NCI-H1105 (cell line): ENCODE measurements at regions not wholly inside any gene's neighbourhood (a gene's known extent, or its start where the extent isn't known, plus 50 kb on each side); places are given as distances from the start of the nearest gene placed in this dataset.
"Not testable (repeated sequence)": the region's sequence is repeated elsewhere in the genome, so short reads cannot be mapped to it uniquely, and the experiment has no call there.

Experiments used
- DNase-seq: peaks from one replicate; lab custom pipeline; 2025; lab: John Stamatoyannopoulos, UW

DNA sequence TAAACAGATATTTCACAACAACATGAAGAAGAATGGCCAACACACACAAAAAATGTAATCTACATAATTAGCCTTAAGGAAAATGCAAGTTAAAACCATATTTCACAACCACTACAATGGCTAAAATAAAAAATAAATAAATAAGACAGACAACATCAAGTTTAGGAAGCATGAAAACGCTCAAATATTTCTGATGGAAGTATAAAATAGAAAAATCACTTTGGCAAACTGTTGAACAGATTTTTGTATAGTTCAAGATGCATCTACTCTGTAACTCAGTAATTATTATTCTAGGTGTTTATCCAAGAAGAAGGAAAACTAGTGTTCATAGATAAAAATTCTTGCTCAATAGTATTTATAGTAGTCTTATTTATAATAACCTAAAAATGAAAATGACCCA, 1410.1 kb upstream of the ADGRB3 start:
- no peak for DNase-seq

DNA sequence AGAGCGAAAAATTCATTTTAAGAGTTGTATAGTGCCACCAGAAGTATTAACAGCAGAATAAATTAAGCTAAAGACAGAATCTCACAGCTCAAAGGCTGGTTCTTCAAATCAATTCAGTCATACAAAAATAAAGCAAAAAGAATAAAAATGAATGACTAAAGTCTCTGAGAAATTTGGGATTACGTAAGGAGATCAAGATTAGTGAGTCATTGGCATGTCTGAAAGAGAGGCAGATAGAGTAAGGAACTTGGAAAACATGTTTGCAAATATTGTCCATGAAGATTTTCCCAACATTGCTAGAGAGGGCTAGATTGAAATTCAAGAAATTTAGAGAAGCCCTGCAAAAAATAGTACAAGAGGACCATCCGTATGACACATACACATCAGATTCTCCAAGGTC, 1413.9 kb upstream of the ADGRB3 start:
- no peak for DNase-seq

DNA sequence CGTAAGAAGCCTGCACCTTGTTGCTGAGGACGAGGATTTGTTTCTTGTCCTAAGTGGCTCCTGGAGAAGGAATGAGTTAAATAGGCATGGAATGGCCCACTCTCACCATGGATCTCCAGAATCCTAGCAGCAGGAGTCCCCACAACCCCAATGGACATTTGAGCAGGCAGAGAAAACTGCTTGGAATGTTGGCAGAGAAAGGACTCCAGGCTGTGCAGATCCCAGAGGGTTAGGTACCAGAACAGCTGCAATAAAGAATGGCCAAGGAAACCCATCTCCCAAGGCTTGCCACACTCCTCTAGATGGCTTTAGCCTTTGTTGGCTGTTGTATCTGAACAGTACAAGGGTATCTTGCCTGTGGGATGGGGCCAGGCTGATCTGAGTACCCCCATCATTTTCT, 1415.7 kb upstream of the ADGRB3 start:
- DNase-seq = no peak

DNA sequence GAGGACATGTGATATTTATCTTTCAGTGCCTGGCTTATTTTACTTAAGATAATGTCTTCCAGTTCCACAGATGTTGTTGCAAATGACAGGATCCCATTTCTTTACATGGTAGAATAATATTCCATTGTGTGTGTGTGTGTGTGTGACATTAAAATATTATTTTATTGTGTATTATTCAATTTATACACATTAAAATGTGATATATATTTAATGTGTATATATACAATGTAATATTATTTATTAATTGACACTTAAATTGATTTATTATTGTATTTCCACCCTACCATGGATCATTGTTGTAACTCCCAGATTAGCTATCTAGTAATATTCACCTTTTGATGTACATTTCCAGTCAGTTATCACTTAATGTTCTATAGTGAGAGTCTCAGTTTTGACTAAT, 1422.5 kb upstream of the ADGRB3 start:
- DNase-seq = no peak

DNA sequence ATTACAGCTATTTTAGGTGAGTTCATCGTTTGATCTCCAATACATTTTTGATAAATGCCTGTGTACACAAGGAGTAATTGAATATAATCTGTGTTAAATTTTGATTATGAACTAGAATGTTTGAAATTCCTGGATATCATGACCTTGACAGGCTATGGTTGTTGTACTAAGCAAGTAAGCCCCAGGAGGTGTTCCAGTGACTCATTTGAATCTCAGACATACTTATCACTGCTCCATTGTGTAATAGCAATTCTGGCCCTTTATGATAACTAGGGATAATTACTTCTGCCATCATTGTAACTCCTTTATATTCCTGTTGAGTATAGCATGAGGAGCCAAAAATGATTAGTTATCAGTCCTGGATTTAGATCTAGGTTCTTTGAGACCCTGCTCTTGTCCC, 1424.6 kb upstream of the ADGRB3 start:
- DNase-seq = no peak

DNA sequence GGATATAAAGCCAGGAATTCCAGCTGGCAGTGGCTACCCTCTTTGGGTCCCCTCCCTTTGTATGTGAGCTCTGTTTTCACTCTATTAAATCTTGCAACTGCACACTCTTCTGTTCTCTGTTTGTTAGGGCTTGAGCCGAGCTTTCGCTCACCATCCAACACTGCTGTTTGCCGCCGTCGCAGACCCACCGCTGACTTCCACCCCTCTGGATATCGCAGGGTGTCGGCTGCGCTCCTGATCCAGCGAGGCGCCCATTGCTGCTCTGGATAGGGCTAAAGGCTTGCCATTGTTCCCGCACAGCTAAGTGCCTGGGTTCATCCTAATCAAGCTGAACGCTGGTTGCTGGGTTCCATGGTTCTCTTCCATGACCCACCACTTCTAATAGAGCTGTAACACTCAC, 1433.5 kb upstream of the ADGRB3 start:
- no peak for DNase-seq

DNA sequence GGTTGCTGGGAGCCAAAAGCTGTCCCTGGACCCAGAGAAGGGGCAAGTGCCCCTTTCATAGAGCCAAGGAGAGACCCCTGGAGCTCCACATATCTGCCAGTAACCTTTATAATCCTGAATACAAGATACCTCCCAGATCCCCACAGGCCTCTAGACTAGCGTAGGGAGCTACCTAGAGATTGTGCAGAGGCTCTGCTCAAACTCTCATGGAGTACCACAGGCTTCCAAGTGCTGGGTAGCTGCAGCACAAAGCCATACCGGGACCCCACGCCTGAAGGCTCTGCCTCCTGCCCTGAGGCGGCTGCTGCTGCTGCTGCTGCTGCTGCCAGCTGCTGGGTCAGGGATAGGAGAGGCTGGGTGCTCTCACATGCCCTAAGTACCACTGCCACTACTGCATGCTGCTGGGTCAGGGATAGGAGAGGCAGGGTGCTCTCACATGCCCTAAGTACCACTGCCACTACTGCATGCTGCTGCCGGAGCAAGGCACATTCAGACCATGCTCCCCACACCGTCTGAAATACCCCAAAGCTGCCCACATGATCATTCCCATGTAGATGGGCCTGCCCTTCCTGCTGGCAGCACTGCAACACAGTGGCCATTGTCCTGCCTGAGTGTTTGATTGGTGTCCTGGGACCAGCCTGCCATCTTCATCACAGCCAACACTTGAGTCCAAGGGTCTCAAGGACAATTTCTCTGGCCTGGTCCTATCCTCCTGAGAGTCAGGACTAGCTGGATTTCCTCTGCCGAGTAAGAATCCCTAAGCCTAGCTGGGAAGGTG, 1434.3 kb upstream of the ADGRB3 start:
- no peak for DNase-seq

DNA sequence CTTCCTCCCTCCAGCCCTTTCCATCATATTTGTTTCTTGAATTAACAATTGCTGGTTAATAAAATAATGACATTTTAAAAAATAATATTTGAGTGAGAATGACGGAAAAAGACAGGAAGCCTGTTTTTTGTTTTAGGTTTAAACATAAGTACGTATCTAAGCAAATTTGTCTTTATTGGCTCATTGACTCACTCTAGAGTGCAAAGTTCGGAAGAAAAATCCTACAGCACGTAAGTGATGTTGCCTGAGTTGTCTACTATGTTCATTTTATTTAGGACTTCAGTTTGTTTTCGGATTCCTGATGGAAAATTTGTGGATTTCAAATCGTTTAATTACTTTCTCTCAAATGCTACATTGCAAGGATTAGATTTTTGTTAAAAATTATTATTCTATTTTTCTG, 1435.7 kb upstream of the ADGRB3 start:
- DNase-seq = no peak

DNA sequence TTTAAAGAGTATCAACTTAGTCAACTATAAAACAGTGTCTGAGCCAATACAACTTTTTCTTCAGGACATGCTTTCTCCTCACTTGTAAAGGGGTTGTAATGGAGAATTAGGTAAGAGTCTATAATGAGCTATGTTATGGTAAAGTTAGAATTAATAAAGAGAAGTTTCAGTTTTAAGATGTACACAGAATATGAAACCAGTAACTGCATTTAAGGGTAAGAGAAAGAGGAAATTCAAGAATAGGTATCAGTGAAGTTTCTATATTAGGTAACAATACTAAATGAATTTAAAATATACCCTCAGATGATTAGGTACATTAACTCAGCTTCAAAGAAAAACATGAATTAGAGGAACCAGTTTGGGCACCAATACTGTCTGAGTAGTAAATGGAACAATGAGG, 1444.3 kb upstream of the ADGRB3 start:
- no peak for DNase-seq

DNA sequence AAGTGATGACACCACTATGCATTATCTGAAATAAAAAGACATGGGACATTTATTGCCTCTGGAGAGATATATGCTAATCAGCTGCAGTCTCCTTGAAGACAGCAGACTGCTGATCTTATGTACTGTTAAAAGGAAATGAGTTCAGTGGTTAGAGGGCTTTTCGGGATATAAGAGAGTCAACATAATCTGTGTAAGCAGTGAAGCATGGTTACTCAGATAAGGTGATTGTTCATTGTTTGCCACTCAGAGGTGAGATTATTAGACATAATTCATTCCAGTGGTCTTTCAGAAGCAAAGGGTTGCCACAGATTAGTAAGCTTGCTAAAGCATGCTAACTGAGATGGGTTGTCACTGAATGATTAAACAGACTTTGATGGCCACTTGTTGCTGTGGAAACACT, 1450.7 kb upstream of the ADGRB3 start:
- DNase-seq = no peak

DNA sequence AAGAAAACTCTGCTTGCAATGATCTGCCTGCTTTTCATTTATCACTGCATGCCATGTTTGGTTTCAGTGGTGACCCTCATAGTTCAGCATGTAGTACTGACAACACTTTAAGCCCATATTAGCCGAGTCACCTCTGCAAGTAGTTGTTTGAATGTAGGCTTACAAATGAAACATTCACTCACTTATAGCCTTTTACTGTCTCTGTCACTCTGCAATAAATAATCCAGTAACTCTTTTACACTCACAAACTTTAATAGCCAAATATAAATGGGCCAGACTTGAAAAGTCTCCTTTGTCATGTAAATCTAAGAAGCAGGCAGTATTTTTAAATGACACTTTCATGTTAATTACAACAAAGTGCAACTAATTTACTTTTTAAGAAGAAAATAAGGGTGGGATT, 1460.0 kb upstream of the ADGRB3 start:
- DNase-seq = no peak

DNA sequence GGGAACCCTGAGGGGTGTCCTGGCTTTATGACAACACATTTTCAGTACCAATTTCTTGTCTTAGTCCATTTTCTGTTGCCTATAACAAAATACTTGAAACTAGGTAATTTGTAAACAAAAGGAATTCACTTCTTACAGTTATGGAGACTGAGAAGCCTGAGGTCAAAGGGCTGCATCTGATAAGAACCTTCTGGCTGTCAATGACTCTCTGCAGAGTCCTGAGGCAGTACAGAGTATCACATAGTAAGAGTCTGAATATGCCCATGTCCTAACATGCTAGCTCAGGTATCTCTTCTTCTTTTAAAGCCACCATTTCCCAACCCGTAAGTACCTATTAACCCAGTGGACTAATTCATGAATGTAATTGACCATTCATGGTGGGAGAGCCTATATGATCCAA, 1458.6 kb upstream of the EYS start:
- no peak for DNase-seq

DNA sequence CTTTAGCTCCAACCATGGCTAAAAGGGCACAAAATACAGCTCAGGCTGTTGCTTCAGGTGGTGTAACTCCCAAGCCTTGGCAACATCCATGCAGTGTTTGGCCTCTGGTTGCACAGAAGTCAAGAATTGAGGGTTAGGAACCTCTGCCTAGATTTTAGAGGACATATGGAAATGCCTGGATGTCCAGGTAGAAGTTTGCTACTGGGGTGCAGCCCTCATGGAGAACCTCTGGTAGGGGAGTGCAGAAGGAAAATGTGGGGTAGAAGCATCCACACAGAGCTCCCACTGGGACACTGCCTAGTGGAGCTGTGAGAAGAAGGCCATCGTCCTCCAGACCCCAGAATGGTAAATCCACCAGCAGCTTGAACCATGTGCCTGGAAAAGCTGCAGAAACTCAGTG, 1453.8 kb upstream of the EYS start:
- DNase-seq = no peak

DNA sequence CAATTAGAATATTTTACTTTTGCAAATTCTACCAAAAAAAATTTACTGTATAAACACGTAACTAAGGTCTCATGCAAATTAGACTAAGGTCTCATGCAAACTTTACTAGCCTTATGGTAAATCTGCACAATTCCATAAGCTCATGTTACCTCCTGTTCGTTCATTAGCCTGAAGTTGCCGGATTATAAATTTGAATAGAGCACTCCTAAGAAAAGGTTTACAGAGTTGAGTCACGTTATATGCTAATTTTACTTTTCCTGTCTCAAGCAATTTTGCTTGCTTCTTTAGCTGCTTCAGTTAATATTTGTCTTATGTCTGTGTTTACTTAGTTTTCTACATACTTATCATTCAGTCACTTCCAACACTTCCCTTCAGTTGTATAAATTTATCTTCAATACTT, 1434.0 kb upstream of the EYS start:
- DNase-seq = no peak

DNA sequence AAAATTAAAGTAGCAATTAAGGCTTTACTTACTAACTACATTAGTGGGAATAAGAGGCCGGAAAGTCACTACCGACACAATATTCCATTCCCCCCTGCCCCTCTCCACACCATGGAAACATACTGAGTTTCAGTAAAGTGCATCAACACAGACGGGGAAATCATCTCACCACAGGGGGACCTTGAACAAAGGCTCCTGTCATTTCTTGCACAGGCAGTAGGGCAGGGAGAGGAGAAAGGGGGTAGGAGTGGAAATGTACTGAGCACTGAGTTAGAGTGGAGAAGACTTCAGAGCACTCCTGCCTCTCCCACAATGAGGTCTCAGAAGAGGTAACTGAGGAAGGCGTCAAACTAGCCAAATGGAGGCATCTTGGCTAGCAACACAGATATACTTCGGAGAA, 1426.9 kb upstream of the EYS start:
- DNase-seq = no peak

DNA sequence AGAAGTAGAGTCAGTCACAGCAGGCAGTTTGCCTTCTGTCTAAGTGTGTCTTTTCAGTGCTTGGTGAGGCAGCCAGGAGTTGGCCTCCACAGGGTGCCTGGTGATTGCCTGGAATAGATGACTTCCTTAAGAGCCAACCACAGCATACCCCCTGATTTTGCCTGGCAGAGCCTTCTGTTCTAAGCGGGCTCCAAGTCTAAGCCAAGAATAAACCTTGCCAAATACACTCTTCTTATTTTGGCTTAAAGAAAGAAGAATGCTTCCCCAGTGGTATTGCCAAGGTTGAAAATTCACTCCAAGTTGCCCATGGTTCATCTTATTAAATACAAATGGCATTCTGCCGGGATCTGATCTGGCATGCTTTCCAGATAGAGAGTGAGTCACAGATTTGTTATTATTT, 1424.8 kb upstream of the EYS start:
- no peak for DNase-seq

DNA sequence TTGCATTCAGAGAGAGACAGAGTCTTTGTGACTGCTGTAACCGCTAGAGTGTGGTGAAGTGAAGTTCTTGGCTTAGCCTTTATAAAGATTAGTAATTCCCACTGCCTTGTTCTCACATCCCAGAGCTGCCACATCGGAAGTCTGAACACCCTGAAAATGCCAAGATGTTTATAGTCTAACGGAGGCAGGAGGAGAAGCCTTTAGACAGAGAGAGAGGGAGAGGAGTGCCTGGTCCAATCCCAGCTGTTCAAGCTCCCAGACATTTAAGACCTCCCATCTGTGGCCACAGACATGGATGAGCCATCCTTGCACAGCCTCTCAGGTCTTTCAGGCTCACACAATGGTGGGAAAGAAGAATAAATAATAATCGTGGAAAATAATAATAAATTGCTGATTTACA, 1422.8 kb upstream of the EYS start:
- DNase-seq = no peak

DNA sequence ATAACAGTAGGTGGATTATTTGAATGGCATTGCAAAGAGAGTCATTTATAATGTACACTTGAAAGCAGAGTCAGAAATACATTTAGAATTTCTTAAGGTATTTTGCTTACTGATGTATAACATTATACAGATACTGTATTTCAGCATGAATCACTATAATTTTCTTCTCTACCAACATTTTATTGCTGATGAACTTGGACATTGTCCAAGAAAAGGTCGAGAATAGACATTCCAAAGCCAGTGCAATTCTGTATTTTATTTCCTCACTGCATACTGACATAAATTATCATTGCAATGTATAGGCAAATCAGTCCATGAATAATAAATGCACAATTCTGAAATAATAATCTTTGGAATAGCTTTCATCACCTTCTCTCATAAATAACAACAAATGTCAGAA, 1420.0 kb upstream of the EYS start:
- DNase-seq = no peak

DNA sequence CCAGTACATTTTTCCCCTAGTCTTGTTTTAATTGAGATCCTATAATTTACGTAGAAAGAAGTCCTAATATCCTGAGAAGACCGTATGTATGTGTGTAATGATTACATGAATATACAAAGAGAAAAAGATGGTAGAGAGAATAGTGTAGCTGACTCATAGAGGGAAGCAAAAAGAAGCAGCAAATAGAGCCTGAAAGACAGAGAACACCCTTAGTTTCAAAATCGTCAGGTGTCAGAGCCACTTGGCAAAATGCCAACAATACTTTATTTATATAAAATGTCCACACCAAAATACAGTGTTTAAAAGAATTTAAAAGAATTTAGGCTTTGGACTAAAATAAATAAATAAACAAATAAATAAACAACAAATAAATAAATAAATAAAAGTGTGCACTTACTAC, 1414.1 kb upstream of the EYS start:
- DNase-seq = no peak

DNA sequence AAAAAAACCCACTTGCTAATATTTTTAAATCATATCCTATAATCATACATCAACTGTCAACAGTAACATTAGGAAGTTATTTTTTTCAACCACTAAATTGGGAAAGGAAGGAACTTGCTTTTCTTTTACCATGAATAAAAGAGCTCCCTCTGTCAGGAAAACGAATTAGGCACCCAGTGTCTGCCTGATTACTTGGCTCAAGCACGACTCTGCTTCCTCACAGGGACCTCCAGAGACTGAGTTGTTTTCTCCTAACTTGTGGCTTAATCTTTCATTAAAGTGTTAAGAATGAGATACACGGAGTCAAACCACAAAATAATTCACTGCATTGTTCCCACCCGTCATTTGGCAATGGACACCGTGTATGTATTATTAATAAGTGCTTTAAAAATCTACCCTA, 1405.1 kb upstream of the EYS start:
- no peak for DNase-seq

DNA sequence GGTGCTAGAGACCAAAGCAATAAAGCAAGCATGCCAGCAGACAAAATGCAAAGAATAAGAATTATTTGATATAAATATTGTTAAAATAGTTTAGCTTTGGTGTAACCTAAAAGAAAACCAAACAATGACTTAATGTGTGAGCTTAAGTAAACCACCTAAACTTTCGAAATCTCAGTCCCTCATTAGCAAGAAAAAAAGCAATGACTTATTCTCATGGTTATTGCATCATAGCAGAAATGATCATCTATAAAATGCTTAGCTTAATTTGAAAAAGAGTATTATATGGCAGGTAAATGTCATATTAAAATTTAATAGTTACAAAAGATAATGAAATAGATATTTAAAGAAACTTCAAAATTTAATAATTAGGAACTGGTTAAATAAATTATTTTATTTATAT, 1395.7 kb upstream of the EYS start:
- no peak for DNase-seq

DNA sequence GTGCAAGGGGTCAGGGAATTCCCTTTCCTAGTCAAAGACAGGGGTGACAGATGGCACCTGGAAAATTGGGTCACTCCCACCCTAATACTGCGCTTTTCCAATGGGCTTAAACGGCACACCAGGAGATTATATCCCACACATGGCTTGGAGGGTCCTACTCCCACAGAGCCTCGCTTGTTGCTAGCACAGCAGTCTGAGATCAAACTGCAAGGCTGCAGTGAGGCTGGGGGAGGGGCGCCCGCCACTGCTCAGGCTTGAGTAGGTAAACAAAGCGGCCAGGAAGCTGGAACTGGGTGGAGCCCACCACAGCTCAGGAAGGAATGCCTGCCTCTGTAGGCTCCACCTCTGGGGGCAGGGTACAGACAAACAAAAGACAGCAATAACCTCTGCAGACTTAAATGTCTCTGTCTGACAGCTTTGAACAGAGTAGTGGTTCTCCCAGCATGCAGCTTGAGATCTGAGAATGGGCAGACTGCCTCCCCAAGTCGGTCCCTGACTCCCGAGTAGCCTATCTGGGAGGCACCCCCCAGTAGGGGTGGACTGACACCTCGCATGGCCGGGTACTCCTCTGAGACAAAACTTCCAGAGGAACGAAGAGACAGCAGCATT, 1388.7 kb upstream of the EYS start:
- DNase-seq = not testable (repeated sequence)

DNA sequence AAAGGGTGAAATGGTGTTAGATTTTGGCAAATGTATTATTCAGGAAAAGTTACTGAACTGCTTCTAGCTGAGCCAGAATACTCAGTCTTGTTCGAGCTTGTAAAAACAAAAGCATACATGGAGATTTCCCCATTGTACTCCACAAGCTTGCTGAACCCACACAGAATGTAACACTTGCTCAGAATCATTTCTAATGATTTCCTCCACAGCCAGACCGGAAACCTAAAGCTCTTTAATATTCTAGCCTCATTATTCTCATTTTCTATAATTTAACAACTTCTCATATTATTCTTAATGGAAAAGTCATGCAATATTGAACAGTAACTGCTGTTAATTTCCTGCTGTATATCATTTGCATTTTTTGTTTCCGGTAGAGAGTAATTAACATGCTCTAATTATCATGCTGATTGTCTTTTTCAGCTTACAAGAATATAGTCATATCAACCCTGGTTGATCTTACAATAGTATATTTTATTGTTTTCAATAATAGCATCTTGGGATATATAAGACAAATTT, 1387.5 kb upstream of the EYS start:
- no peak for DNase-seq

DNA sequence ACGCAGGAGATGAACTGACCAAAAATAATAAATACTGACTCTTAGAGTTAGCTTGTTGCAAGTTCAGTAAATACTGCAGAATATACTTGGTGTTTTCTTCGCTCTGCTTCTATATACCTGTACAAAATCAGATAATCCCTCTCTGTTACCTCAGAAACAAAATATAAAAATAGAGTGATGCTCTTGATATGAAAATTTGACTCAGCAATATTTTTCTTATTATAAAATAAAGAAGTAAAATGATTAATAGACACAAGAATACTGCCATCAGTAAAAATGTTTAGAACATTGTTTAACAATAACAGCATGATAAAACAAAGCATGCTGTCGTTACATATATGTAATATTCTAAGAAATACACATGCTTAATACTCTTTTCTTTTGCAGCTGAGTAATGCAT, 1366.9 kb upstream of the EYS start:
- no peak for DNase-seq
